ENCODE measurements at regions not wholly inside any gene's neighbourhood (a gene's known extent, or its start where the extent isn't known, plus 50 kb on each side); places are given as distances from the start of the nearest gene placed in this dataset.

- no peak overlapping the region for H3K4me3 ChIP-seq (ENCODE audit: control insufficient read depth, low read depth, low read length)
- no peak for DNase-seq (ENCODE audit: low read depth)
- TF ChIP-seq, protein P1, sequence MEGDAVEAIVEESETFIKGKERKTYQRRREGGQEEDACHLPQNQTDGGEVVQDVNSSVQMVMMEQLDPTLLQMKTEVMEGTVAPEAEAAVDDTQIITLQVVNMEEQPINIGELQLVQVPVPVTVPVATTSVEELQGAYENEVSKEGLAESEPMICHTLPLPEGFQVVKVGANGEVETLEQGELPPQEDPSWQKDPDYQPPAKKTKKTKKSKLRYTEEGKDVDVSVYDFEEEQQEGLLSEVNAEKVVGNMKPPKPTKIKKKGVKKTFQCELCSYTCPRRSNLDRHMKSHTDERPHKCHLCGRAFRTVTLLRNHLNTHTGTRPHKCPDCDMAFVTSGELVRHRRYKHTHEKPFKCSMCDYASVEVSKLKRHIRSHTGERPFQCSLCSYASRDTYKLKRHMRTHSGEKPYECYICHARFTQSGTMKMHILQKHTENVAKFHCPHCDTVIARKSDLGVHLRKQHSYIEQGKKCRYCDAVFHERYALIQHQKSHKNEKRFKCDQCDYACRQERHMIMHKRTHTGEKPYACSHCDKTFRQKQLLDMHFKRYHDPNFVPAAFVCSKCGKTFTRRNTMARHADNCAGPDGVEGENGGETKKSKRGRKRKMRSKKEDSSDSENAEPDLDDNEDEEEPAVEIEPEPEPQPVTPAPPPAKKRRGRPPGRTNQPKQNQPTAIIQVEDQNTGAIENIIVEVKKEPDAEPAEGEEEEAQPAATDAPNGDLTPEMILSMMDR (conservative IDR thresholded peaks at IDR 0.05; ENCODE audit: control insufficient read depth, insufficient read depth, low read depth, low read length): no peak
Observed at GRCh38 chr7:136256491-136256890, 279.3 kb upstream of the MTPN start.

- TF ChIP-seq, protein P1 (conservative IDR thresholded peaks at IDR 0.05; ENCODE audit: control insufficient read depth, insufficient read depth, low read depth, low read length): no peak
- no peak overlapping the region for H3K4me3 ChIP-seq (ENCODE audit: control insufficient read depth, low read depth, low read length)
- DNase-seq (ENCODE audit: low read depth): no peak
Observed at GRCh38 chr7:136254148-136254547, 277.0 kb upstream of the MTPN start.

DNA sequence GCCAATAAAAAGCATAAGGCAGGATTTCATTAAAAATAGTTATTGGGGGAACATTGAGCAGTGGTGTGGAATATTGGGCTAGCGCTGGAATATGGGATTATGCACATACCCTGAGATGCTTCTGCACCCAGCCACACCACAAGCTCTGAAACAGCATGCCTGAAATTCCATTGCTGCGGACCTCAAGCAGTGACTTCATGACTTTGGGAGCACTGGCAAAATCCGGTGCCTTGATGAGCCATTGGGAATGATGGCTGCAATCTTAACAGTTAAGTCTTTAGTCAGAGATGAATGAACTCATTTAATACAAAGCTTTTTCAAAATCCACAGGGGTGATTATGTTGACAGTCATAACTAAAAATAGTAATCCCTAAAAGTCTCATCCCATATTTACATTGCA is 274.7 kb upstream of the MTPN start:
- no peak overlapping the region for H3K4me3 ChIP-seq (ENCODE audit: control insufficient read depth, low read depth, low read length)
- TF ChIP-seq, protein P1 (conservative IDR thresholded peaks at IDR 0.05; ENCODE audit: control insufficient read depth, insufficient read depth, low read depth, low read length): no peak
- no peak for DNase-seq (ENCODE audit: low read depth)

- no peak overlapping the region for H3K4me3 ChIP-seq (ENCODE audit: control insufficient read depth, low read depth, low read length)
- no peak for DNase-seq (ENCODE audit: low read depth)
- TF ChIP-seq, protein P1 (conservative IDR thresholded peaks at IDR 0.05; ENCODE audit: control insufficient read depth, insufficient read depth, low read depth, low read length): no peak
Observed at GRCh38 chr7:136247211-136247610, 270.1 kb upstream of the MTPN start.

DNA sequence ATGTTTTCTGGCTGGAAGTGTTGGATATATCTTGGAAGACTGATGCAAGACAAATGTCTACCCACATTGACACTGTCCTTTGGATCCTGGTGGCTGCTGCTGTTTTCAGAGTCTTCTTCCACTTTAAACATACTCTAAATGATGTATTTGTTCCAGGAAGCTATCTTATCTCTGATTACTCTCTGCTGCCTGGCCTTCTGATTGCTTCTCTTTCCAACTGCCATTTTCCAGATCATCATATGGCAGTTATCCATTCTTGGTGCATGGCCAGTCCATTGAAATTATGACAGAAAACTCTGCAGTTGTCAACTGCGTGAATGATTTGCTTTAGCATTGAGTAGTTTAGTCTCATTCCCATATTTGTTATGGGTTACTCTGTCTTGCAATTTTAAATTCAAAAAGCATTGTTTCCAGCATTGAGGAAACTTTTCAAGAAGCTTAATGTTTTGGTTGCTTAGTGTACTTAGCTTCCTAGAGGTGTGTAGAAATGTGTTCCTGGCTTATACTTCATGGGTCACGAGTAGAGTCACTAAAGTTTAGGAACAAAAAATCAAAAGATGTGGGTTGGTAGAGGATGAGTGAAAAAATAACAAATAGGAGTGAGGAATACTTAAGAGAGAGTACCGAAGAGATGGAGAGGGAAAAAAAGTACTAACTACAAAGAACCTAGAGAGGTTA is 268.3 kb upstream of the MTPN start:
- DNase-seq (ENCODE audit: low read depth): no peak
- H3K4me3 ChIP-seq (ENCODE audit: control insufficient read depth, low read depth, low read length): no peak overlapping the region
- TF ChIP-seq, protein P1 (conservative IDR thresholded peaks at IDR 0.05; ENCODE audit: control insufficient read depth, insufficient read depth, low read depth, low read length): no peak

GRCh38 chr7:136234040-136234439 is 256.9 kb upstream of the MTPN start:
- no peak for DNase-seq (ENCODE audit: low read depth)
- TF ChIP-seq, protein P1 (conservative IDR thresholded peaks at IDR 0.05; ENCODE audit: control insufficient read depth, insufficient read depth, low read depth, low read length): no peak
- H3K4me3 ChIP-seq (ENCODE audit: control insufficient read depth, low read depth, low read length): no peak overlapping the region

DNA sequence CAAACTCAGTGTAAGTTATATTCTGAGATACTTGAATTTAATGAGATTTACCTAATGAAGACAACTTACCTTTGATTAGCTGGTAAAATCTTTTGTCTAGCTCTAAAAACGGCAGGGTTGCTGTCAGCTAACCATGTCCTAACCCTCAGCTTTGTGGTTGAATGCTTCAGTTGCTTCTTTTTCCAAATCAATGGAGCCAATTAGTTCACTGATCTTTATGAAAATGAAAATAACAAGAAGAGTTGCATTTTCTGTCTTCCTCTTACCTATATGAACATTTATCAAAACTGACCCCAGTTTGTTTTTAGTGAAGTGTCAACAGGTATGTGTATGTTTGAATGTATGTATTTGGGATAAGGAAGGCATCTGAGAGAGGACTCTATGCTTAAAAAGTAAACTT is 253.1 kb upstream of the MTPN start:
- TF ChIP-seq, protein P1 (conservative IDR thresholded peaks at IDR 0.05; ENCODE audit: control insufficient read depth, insufficient read depth, low read depth, low read length): no peak

More for the DNA sequence above, 253.1 kb upstream of the MTPN start:
- DNase-seq (ENCODE audit: low read depth): no peak
- H3K4me3 ChIP-seq (ENCODE audit: control insufficient read depth, low read depth, low read length): no peak overlapping the region

Data from fibroblast of mammary gland (primary cell).